SK-N-SH (cell line): ENCODE measurements at regions not wholly inside any gene's neighbourhood (a gene's known extent, or its start where the extent isn't known, plus 50 kb on each side); places are given as distances from the start of the nearest gene placed in this dataset.

ENCODE experiments used
- CTCF ChIP-seq: fragments of 200-600 bp; sonication (generic); IDR thresholded peaks from 2 replicates; pipeline ENCODE4 v1.6.1; 2017; ENCODE audit warnings: antibody characterized with exemption, mild to moderate bottlenecking, moderate library complexity
- EP300 ChIP-seq, 2 experiments: IDR thresholded peaks; 2 replicates each; pipeline versions ENCODE4 v1.4.0 to v1.6.1; 2012; ENCODE audit warnings: borderline replicate concordance in 1 of 2, low read depth in 1 of 2, low read length in 1 of 2
- GATA2 ChIP-seq: sonication (generic); formaldehyde crosslinking; IDR thresholded peaks from 2 replicates; pipeline ENCODE4 v1.5.0; 2020; ENCODE audit warnings: mild to moderate bottlenecking, missing genetic modification reagents
- POLR2AphosphoS5 ChIP-seq: IDR thresholded peaks from 2 replicates; pipeline ENCODE4 v1.6.1; 2012; ENCODE audit warnings: low read depth, low read length
- RAD21 ChIP-seq: IDR thresholded peaks from 2 replicates; pipeline ENCODE4 v1.6.1; 2012; ENCODE audit warnings: mild to moderate bottlenecking, low read length
- RFX5 ChIP-seq: IDR thresholded peaks from 2 replicates; pipeline ENCODE4 v1.6.1; 2012; ENCODE audit warnings: mild to moderate bottlenecking, improper control_type of control experiment, low read length
- SMC3 ChIP-seq: IDR thresholded peaks from 2 replicates; pipeline ENCODE4 v1.6.1; 2012; ENCODE audit warnings: low read depth, low read length, improper control_type of control experiment

GRCh38 chr1:229068270-229068987 is 202.5 kb upstream of the RAB4A start:
- TF ChIP-seq CTCF (no peak), POLR2AphosphoS5 (no peak), GATA2 (no peak), EP300 (IDR thresholded peaks at IDR 0.05; ENCODE audit: borderline replicate concordance in 1 of 2, low read depth in 1 of 2, low read length in 1 of 2) (no peak), SMC3 (no peak), RFX5 (no peak), RAD21 (no peak)
